GM23338 (cell line): ENCODE measurements at regions not wholly inside any gene's neighbourhood (a gene's known extent, or its start where the extent isn't known, plus 50 kb on each side); places are given as distances from the start of the nearest gene placed in this dataset.

Source experiments
- ATAC-seq: fragments of 200-7000 bp; cut with Tn5 transposase; 3 replicates; pipeline ENCODE4 v1.9.1; 2020
- DNase-seq: peaks from one replicate; pipeline ENCODE4 v3.0.0-alpha.2; 2015; ENCODE audit warnings: low spot score
- H2AFZ ChIP-seq: fragments of 200-600 bp; sonication (generic); 2 replicates; pipeline ENCODE4 v1.8.0; 2016; ENCODE audit warnings: antibody characterized with exemption, mild to moderate bottlenecking, moderate library complexity
- H3F3A ChIP-seq: fragments of 200-600 bp; sonication (generic); replicated peaks from 2 replicates; pipeline ENCODE4 v1.8.0; 2017; ENCODE audit warnings: antibody characterized with exemption, mixed run types, low read depth
- H3K27ac ChIP-seq: fragments of 200-600 bp; sonication (generic); 2 replicates; pipeline ENCODE4 v1.6.1; 2016; ENCODE audit warnings: low read depth
- H3K27me3 ChIP-seq: fragments of 200-600 bp; sonication (generic); 2 replicates; pipeline ENCODE4 v1.8.0; 2016; ENCODE audit warnings: mild to moderate bottlenecking, mixed run types, moderate library complexity; ENCODE audit not compliant: insufficient read depth
- H3K36me3 ChIP-seq: fragments of 200-600 bp; sonication (generic); 2 replicates; pipeline ENCODE4 v1.8.0; 2016; ENCODE audit warnings: mild to moderate bottlenecking; ENCODE audit not compliant: insufficient read depth
- H3K4me1 ChIP-seq: fragments of 200-600 bp; sonication (generic); 2 replicates; pipeline ENCODE4 v1.8.0; 2016; ENCODE audit warnings: mild to moderate bottlenecking, moderate library complexity; ENCODE audit not compliant: insufficient read depth
- H3K4me2 ChIP-seq: fragments of 200-600 bp; sonication (generic); 2 replicates; pipeline ENCODE4 v1.7.1; 2017; ENCODE audit warnings: mixed run types
- H3K4me3 ChIP-seq: fragments of 200-600 bp; sonication (generic); 2 replicates; pipeline ENCODE4 v1.6.1; 2016; ENCODE audit warnings: mixed run types
- H3K79me2 ChIP-seq: fragments of 200-600 bp; sonication (generic); replicated peaks from 2 replicates; pipeline ENCODE4 v1.8.0; 2017; ENCODE audit warnings: mild to moderate bottlenecking; ENCODE audit not compliant: insufficient read depth
- H3K9me2 ChIP-seq: fragments of 200-600 bp; sonication (generic); 2 replicates; pipeline ENCODE4 v1.8.0; 2017; ENCODE audit not compliant: insufficient read depth
- H4K20me1 ChIP-seq: fragments of 200-600 bp; sonication (generic); replicated peaks from 2 replicates; pipeline ENCODE4 v1.8.0; 2017; ENCODE audit warnings: mild to moderate bottlenecking; ENCODE audit not compliant: insufficient read depth
- H3K27ac Mint-ChIP-seq: 2 replicates; pipeline ENCODE4 v1.8.0; 2020; ENCODE audit warnings: inconsistent platforms, mild to moderate bottlenecking, moderate library complexity, mixed read lengths
- H3K27me3 Mint-ChIP-seq: 3 replicates; pipeline ENCODE4 v1.8.0; 2022; ENCODE audit warnings: low read depth, mild to moderate bottlenecking, moderate library complexity, mixed read lengths, inconsistent platforms; ENCODE audit not compliant: insufficient read depth, poor library complexity
- H3K36me3 Mint-ChIP-seq: 3 replicates; pipeline ENCODE4 v1.8.0; 2021; ENCODE audit warnings: low read depth, mild to moderate bottlenecking, inconsistent platforms, moderate library complexity, mixed read lengths
- H3K4me1 Mint-ChIP-seq: 3 replicates; pipeline ENCODE4 v1.8.0; 2020; ENCODE audit warnings: mild to moderate bottlenecking, inconsistent platforms, mixed read lengths
- H3K4me3 Mint-ChIP-seq: 3 replicates; pipeline ENCODE4 v1.8.0; 2021; ENCODE audit warnings: moderate library complexity, mild to moderate bottlenecking, inconsistent platforms, mixed read lengths
- H3K9me3 Mint-ChIP-seq: 3 replicates; pipeline ENCODE4 v1.8.0; 2020; ENCODE audit warnings: moderate library complexity, mild to moderate bottlenecking, inconsistent platforms, mixed read lengths
- CREB1 ChIP-seq: fragments of 250-450 bp; sonication (Bioruptor Pico); IDR thresholded peaks from 2 replicates; pipeline ENCODE4 v1.5.0; 2020; ENCODE audit warnings: low read depth, mild to moderate bottlenecking, moderate library complexity
- EZH2 ChIP-seq: fragments of 200-600 bp; sonication (generic); IDR thresholded peaks from one replicate; pipeline ENCODE4 v1.8.0; 2017; ENCODE audit warnings: antibody characterized with exemption, mild to moderate bottlenecking, low read depth; ENCODE audit not compliant: unreplicated experiment
- EZH2phosphoT487 ChIP-seq: fragments of 200-600 bp; sonication (generic); IDR thresholded peaks from one replicate; pipeline ENCODE4 v1.8.1; 2018; ENCODE audit warnings: antibody characterized with exemption; ENCODE audit not compliant: unreplicated experiment
- JUNB ChIP-seq: IDR thresholded peaks from one replicate; pipeline ENCODE4 v1.6.1; 2016; ENCODE audit warnings: antibody characterized with exemption; ENCODE audit not compliant: unreplicated experiment
- POLR2AphosphoS5 ChIP-seq: IDR thresholded peaks from 2 replicates; pipeline ENCODE4 v1.6.1; 2016; ENCODE audit warnings: antibody characterized with exemption, low read depth
- ZNF331 ChIP-seq: fragments of 250-450 bp; sonication (Bioruptor Pico); IDR thresholded peaks from 2 replicates; pipeline ENCODE4 v1.5.0; 2020; ENCODE audit warnings: low read depth, mild to moderate bottlenecking, moderate library complexity
- TF ChIP-seq, protein P1 (sequence below), 2 experiments: fragments of 200-600 bp in 1 of 2; sonication (generic) in 1 of 2; conservative IDR thresholded peaks; 2 replicates each; pipeline versions ENCODE4 v1.5.1 to v1.6.1; 2016 to 2017; ENCODE audit warnings: antibody characterized with exemption in 2 of 2, low read depth in 2 of 2, mild to moderate bottlenecking in 2 of 2, moderate library complexity in 1 of 2
- TF ChIP-seq, protein P2 (sequence below): IDR thresholded peaks from one replicate; pipeline ENCODE4 v1.6.1; 2018; ENCODE audit warnings: antibody characterized with exemption; ENCODE audit not compliant: unreplicated experiment
- TF ChIP-seq, protein P3 (sequence below): IDR thresholded peaks from 2 replicates; pipeline ENCODE4 v1.6.1; 2016; ENCODE audit warnings: antibody characterized with exemption

DNA sequence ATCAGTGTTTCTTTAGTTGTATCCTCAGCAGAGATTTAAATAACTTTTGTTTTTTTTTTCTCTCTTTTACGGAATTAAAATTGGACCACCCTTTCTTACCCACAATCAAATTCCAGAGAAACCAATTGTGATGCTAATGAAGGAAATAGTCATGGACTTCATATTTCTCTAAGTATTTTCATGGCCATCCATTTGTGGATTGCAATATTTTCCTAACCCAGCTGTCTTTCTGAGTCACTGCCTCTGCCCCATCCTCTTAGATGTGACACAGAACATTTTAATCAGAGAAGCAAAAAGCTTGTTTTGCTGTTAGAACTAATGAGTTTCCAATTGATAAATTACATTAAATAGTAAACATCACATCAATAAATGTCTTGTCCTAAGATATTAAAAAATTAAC is 405.5 kb upstream of the ADGRB3 start:
- H3K4me2 ChIP-seq, result no peak overlapping the region
- Mint-ChIP-seq H3K9me3 (no peaks in the 10 kb centered on the region), H3K36me3 (no peaks in the 10 kb centered on the region), H3K4me1 (peaks cover 26% of the 10 kb centered on the region), H3K4me3 (no peak overlapping the region), H3K27me3 (no peaks in the 10 kb centered on the region), H3K27ac (no peak overlapping the region)
- no peak overlapping the region for H3K27ac ChIP-seq
- H3K4me1 ChIP-seq, result peaks cover 15% of the 10 kb centered on the region
- TF ChIP-seq, protein P1, sequence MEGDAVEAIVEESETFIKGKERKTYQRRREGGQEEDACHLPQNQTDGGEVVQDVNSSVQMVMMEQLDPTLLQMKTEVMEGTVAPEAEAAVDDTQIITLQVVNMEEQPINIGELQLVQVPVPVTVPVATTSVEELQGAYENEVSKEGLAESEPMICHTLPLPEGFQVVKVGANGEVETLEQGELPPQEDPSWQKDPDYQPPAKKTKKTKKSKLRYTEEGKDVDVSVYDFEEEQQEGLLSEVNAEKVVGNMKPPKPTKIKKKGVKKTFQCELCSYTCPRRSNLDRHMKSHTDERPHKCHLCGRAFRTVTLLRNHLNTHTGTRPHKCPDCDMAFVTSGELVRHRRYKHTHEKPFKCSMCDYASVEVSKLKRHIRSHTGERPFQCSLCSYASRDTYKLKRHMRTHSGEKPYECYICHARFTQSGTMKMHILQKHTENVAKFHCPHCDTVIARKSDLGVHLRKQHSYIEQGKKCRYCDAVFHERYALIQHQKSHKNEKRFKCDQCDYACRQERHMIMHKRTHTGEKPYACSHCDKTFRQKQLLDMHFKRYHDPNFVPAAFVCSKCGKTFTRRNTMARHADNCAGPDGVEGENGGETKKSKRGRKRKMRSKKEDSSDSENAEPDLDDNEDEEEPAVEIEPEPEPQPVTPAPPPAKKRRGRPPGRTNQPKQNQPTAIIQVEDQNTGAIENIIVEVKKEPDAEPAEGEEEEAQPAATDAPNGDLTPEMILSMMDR (conservative IDR thresholded peaks at IDR 0.05; ENCODE audit: low read depth in 2 of 2), result no peak
- TF ChIP-seq EZH2phosphoT487, result no peak
- no peak for TF ChIP-seq JUNB
- no peak for TF ChIP-seq POLR2AphosphoS5
- no peak for TF ChIP-seq CREB1 (CRISPR knock-in tag)
- no peak for TF ChIP-seq EZH2
- no peak for TF ChIP-seq ZNF331 (CRISPR knock-in tag)
- TF ChIP-seq, protein P2, sequence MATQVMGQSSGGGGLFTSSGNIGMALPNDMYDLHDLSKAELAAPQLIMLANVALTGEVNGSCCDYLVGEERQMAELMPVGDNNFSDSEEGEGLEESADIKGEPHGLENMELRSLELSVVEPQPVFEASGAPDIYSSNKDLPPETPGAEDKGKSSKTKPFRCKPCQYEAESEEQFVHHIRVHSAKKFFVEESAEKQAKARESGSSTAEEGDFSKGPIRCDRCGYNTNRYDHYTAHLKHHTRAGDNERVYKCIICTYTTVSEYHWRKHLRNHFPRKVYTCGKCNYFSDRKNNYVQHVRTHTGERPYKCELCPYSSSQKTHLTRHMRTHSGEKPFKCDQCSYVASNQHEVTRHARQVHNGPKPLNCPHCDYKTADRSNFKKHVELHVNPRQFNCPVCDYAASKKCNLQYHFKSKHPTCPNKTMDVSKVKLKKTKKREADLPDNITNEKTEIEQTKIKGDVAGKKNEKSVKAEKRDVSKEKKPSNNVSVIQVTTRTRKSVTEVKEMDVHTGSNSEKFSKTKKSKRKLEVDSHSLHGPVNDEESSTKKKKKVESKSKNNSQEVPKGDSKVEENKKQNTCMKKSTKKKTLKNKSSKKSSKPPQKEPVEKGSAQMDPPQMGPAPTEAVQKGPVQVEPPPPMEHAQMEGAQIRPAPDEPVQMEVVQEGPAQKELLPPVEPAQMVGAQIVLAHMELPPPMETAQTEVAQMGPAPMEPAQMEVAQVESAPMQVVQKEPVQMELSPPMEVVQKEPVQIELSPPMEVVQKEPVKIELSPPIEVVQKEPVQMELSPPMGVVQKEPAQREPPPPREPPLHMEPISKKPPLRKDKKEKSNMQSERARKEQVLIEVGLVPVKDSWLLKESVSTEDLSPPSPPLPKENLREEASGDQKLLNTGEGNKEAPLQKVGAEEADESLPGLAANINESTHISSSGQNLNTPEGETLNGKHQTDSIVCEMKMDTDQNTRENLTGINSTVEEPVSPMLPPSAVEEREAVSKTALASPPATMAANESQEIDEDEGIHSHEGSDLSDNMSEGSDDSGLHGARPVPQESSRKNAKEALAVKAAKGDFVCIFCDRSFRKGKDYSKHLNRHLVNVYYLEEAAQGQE, result no peak
- TF ChIP-seq, protein P3, sequence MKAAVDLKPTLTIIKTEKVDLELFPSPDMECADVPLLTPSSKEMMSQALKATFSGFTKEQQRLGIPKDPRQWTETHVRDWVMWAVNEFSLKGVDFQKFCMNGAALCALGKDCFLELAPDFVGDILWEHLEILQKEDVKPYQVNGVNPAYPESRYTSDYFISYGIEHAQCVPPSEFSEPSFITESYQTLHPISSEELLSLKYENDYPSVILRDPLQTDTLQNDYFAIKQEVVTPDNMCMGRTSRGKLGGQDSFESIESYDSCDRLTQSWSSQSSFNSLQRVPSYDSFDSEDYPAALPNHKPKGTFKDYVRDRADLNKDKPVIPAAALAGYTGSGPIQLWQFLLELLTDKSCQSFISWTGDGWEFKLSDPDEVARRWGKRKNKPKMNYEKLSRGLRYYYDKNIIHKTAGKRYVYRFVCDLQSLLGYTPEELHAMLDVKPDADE, result no peak
- H3F3A ChIP-seq, result no peaks in the 10 kb centered on the region
- no peak overlapping the region for H3K4me3 ChIP-seq
- H2AFZ ChIP-seq, result no peak overlapping the region
- H3K27me3 ChIP-seq, result no peaks in the 10 kb centered on the region
- H3K9me2 ChIP-seq, result no peaks in the 10 kb centered on the region
- H3K79me2 ChIP-seq, result no peaks in the 10 kb centered on the region
- ATAC-seq (no peak), DNase-seq (no peak)
- no peaks in the 10 kb centered on the region for H4K20me1 ChIP-seq
- H3K36me3 ChIP-seq, result no peaks in the 10 kb centered on the region

DNA sequence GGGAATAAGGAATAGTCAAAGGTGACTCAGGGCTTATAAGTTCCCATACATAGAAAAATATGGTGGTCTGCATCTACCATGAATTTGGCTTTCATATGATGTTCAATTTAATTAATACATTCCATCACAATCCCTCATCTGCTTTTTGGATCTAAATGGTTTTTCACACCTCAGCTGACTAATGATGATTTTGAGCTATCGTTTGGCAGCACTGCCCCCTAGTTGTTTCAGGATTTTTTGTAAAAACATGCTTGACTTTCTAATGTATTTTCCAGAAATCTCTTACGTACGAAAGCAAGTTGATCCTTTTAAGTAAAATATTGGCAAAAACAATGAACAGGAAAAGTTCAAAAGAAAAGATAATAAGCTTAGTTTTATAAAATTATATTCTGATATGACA is 408.6 kb upstream of the ADGRB3 start:
- DNase-seq (peak; percentile 61), ATAC-seq (peak; percentile 32; the same call in 2 of the 3 replicates)
- Histone ChIP-seq H3K9me2 (no peaks in the 10 kb centered on the region), H3K4me2 (no peak overlapping the region), H3K79me2 (no peaks in the 10 kb centered on the region), H3K4me3 (no peak overlapping the region), H2AFZ (no peak overlapping the region), H3K27ac (no peak overlapping the region), H3K4me1 (peaks cover 10% of the 10 kb centered on the region), H3F3A (no peaks in the 10 kb centered on the region), H3K36me3 (no peaks in the 10 kb centered on the region), H4K20me1 (no peaks in the 10 kb centered on the region), H3K27me3 (no peaks in the 10 kb centered on the region)
- TF ChIP-seq, protein P1 (conservative IDR thresholded peaks at IDR 0.05; ENCODE audit: low read depth in 2 of 2), result peak; percentile 71 to 86
- no peak for TF ChIP-seq ZNF331 (CRISPR knock-in tag)
- Mint-ChIP-seq H3K36me3 (no peaks in the 10 kb centered on the region), H3K27me3 (no peaks in the 10 kb centered on the region), H3K4me1 (peaks cover 21% of the 10 kb centered on the region), H3K9me3 (no peaks in the 10 kb centered on the region), H3K27ac (no peak overlapping the region), H3K4me3 (no peak overlapping the region)
